ENCODE measurements at regions not wholly inside any gene's neighbourhood (a gene's known extent, or its start where the extent isn't known, plus 50 kb on each side); places are given as distances from the start of the nearest gene placed in this dataset.

DNA sequence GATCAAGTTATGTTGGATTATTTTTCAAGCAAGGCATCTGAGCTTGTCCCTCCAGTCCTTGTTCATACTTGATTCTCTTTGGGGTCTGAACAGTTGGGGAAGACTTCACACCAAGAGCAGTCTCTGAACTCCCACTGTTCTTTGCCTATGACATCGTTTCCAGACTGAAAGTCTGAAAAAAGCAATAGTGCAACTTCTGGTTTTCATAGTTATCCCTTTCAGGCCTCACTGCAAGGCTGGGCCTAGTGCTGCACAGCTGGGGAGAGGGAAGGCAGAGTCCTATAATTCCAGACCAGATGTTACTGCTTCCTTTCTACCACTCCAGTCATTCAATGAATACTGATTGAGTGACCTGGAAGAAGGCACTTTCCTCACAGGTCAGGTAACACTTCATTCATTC is 187.1 kb upstream of the CCND2 start:
- TF ChIP-seq ZFX (IDR thresholded peaks at IDR 0.05): no peak
- TF ChIP-seq, protein P1, sequence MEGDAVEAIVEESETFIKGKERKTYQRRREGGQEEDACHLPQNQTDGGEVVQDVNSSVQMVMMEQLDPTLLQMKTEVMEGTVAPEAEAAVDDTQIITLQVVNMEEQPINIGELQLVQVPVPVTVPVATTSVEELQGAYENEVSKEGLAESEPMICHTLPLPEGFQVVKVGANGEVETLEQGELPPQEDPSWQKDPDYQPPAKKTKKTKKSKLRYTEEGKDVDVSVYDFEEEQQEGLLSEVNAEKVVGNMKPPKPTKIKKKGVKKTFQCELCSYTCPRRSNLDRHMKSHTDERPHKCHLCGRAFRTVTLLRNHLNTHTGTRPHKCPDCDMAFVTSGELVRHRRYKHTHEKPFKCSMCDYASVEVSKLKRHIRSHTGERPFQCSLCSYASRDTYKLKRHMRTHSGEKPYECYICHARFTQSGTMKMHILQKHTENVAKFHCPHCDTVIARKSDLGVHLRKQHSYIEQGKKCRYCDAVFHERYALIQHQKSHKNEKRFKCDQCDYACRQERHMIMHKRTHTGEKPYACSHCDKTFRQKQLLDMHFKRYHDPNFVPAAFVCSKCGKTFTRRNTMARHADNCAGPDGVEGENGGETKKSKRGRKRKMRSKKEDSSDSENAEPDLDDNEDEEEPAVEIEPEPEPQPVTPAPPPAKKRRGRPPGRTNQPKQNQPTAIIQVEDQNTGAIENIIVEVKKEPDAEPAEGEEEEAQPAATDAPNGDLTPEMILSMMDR (conservative IDR thresholded peaks at IDR 0.05): no peak
- no peak overlapping the region for H3K27ac ChIP-seq

DNA sequence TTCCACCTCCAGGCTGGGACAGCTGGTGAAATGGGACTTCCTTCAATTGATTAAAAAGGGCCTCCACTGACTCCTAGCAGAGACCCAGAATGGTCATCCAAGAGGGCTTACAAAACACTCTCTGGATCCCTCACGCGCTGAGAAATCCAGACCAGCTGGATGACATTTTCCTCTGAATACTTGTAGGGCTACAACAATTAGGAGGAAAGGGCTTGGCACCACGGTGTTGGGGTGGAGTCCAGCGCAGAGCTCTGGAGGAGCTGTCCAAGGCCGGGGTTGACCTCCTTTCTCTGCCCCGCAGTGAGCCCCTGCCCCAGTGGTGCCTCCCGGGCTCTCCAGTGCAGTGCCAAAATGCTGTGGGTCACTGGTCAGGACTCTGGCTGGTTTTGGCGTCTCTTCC is 189.0 kb upstream of the CCND2 start:
- H3K27ac ChIP-seq: no peak overlapping the region
- no peak for TF ChIP-seq ZFX (IDR thresholded peaks at IDR 0.05)
- TF ChIP-seq, protein P1 (conservative IDR thresholded peaks at IDR 0.05): no peak

DNA sequence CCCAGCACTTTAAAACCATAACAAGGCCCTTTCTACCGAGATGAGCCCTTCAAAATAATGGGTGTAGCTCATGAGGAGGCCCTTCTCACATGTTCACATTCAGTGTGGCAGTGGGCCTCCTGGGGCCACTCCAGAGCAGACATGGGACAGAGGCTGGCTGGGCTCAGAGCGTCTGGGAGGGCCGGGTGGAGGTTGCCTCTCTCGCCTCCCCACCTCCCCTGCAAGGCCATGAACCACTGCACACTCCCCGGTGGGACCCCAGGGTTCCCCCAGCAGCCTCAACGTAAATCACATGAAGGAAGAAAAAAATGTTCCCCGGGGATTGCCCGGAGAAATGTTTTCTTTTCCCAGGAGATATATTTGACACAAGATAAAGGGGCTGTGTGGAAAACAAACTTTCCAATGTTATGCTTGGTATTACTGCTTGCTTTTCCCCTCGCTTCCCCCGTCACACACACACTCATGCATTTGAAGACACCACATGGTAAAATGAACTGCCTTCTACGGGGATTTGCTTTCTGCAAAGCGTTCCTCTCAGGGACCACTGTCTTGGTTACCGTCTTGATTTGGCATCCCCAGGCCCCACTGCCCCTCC is 190.7 kb upstream of the CCND2 start:
- no peak for TF ChIP-seq ZFX (IDR thresholded peaks at IDR 0.05)
- TF ChIP-seq, protein P1 (conservative IDR thresholded peaks at IDR 0.05): no peak
- H3K27ac ChIP-seq: no peak overlapping the region

DNA sequence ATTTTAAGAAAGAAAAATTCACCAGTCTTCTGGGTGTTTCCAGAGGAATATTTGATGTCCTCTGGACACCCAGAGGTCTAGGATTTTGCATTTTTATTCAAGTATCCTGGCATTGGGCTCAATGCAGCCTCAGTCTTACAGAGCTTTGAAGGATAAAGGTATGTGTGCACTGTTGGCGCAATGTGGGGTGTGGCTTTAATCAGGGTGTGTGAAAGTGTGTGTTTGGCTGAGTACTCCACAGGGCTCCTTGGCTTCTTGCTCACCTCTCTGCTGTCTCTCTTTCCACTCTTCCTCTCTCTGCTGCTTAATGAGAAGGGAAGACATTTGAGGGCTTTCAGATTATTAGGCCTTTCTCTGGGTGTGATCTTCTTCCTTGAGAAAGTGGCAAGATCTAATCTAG is 193.3 kb upstream of the CCND2 start:
- TF ChIP-seq, protein P1 (conservative IDR thresholded peaks at IDR 0.05): no peak
- TF ChIP-seq ZFX (IDR thresholded peaks at IDR 0.05): no peak
- H3K27ac ChIP-seq: no peak overlapping the region

DNA sequence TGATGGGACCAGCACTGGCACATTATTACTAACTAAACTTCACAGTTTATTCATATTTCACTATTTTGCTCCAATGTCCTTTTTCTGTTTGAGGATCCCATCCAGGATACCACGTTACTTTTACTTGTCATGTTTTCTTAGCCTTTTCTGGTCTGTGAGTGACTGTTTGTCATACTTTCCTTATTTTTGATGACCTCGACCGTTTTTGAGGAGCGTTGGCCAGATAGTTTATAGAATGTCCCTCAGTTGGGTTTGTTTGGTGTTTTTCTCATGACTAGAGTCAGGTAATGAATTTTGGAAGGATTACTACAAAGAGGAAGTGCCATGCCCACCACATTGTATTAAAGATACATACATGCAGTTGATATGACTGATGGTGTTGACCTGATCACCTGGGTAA is 199.4 kb upstream of the CCND2 start:
- H3K27ac ChIP-seq: no peak overlapping the region
- TF ChIP-seq, protein P1 (conservative IDR thresholded peaks at IDR 0.05): no peak
- TF ChIP-seq ZFX (IDR thresholded peaks at IDR 0.05): no peak

DNA sequence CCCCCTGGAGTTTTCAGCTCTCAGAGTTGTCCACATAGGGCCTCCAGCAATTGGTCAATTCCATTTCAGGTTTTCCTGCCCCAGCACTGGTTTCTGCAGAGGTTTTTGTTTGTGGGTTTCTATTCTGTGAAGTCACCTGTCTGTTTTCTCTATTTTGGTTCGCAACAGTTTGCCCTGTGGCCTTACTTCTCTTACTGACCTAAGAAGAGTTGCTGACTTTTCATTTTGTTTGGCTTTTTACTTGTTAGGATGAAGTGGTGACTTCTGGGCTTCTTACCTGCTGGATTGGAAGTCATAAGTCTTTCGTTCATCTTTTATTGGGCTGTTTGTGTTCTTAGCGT is 196.4 kb upstream of the PARP11 start:
- no peak overlapping the region for H3K27ac ChIP-seq

DNA sequence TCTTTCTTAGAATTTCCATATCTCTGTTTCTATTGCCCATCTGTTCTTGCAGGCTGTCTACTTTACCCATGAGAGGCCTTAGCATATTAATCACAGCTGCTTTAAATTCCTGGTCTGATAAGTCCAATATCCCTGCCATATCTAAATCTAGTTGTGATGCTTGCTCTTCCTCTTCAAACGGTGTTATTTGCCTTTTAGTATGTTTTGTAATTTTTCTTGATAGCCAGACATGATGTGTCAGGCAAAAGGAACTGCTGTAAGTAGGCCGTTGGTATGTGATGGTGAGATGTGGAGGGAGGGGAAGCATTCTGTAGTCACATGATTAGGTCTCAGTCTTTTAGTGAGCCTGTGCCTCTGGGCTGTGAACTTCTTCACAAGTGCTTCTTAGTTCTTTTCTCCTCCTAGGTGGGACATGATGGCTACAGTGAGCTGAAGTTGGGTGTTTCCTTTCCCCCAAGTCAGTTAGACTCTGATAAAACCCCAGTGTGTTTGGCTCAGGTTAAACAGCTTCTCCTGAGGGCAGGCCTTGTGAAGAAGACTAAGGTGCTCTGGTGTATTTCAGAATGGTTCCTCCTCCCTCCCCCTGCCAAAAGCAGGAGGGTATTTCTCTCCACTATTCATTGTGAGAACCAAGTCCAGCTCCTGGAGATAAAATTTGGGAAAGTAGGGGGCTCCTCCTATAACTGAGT is 195.9 kb upstream of the PARP11 start:
- H3K27ac ChIP-seq: no peak overlapping the region
- TF ChIP-seq, protein P1 (conservative IDR thresholded peaks at IDR 0.05): no peak
- no peak for TF ChIP-seq ZFX (IDR thresholded peaks at IDR 0.05)

More for the DNA sequence above, 196.4 kb upstream of the PARP11 start:
- TF ChIP-seq, protein P1 (conservative IDR thresholded peaks at IDR 0.05): no peak
- TF ChIP-seq ZFX (IDR thresholded peaks at IDR 0.05): no peak

All from C4-2B (cell line).